Neural cell (in vitro differentiated cells): ENCODE measurements at regions not wholly inside any gene's neighbourhood (a gene's known extent, or its start where the extent isn't known, plus 50 kb on each side); places are given as distances from the start of the nearest gene placed in this dataset.

ENCODE experiments used
- H2AFZ ChIP-seq: fragments of 200-600, 300-800 bp; sonication (generic), shearing (Covaris generic); 2 replicates; pipeline ENCODE4 v1.6.0; 2014; ENCODE audit warnings: low read depth, mild to moderate bottlenecking, antibody characterized with exemption, low read length, moderate library complexity
- H3F3A ChIP-seq: fragments of 200-600 bp; shearing (Covaris generic); 2 replicates; pipeline ENCODE4 v1.6.1; 2016; ENCODE audit warnings: mild to moderate bottlenecking, moderate library complexity, mixed read lengths, antibody characterized with exemption, low read length; ENCODE audit not compliant: insufficient read depth, poor library complexity, severe bottlenecking
- H3K27ac ChIP-seq: fragments of 200-600, 300-800 bp; sonication (generic), shearing (Covaris generic); 2 replicates; pipeline ENCODE4 v1.5.1; 2014; ENCODE audit warnings: mild to moderate bottlenecking, low read length, moderate library complexity
- H3K27me3 ChIP-seq: fragments of 300-800, 200-600 bp; sonication (generic), shearing (Covaris generic); 2 replicates; pipeline ENCODE4 v1.6.0; 2014; ENCODE audit warnings: mild to moderate bottlenecking, low read depth, low read length, moderate library complexity; ENCODE audit not compliant: insufficient read depth
- H3K36me3 ChIP-seq: fragments of 300-800, 200-600 bp; sonication (generic), shearing (Covaris generic); 2 replicates; pipeline ENCODE4 v1.5.1; 2014; ENCODE audit warnings: mild to moderate bottlenecking, antibody characterized with exemption, low read length, moderate library complexity; ENCODE audit not compliant: insufficient read depth
- H3K4me2 ChIP-seq: fragments of 300-800, 200-600 bp; sonication (generic), shearing (Covaris generic); 2 replicates; pipeline ENCODE4 v1.6.0; 2014; ENCODE audit warnings: mild to moderate bottlenecking, low read length
- H3K4me3 ChIP-seq: fragments of 300-800, 200-600 bp; sonication (generic), shearing (Covaris generic); 2 replicates; pipeline ENCODE4 v1.5.1; 2014; ENCODE audit warnings: mild to moderate bottlenecking, low read length, moderate library complexity
- H3K79me2 ChIP-seq: fragments of 200-600 bp; shearing (Covaris generic); replicated peaks from 2 replicates; pipeline ENCODE4 v1.6.0; 2014; ENCODE audit warnings: mild to moderate bottlenecking, low read length, moderate library complexity; ENCODE audit not compliant: insufficient read depth
- H3K9ac ChIP-seq: fragments of 300-800, 200-600 bp; sonication (generic), shearing (Covaris generic); 2 replicates; pipeline ENCODE4 v1.6.1; 2016; ENCODE audit warnings: mild to moderate bottlenecking, low read length, mixed read lengths
- H3K9me2 ChIP-seq: fragments of 200-600 bp; shearing (Covaris generic); 2 replicates; pipeline ENCODE4 v1.6.1; 2016; ENCODE audit warnings: mild to moderate bottlenecking, low read length, mixed read lengths; ENCODE audit not compliant: insufficient read depth
- H3K9me3 ChIP-seq: fragments of 200-600, 300-800 bp; sonication (generic), shearing (Covaris generic); 2 replicates; pipeline ENCODE4 v1.6.1; 2016; ENCODE audit warnings: mild to moderate bottlenecking, mixed run types, low read length, moderate library complexity, mixed read lengths
- H4K20me1 ChIP-seq: fragments of 200-600 bp; shearing (Covaris generic); 2 replicates; pipeline ENCODE4 v1.6.1; 2016; ENCODE audit warnings: mild to moderate bottlenecking, mixed run types; ENCODE audit not compliant: insufficient read depth
- CTCF ChIP-seq: fragments of 450-650 bp; IDR thresholded peaks from 2 replicates; pipeline ENCODE4 v1.5.1; 2014; ENCODE audit warnings: antibody characterized with exemption, mild to moderate bottlenecking, moderate library complexity; ENCODE audit not compliant: poor library complexity, severe bottlenecking
- EZH2 ChIP-seq: fragments of 200-600, 300-800 bp; shearing (Covaris generic), sonication (generic); IDR thresholded peaks from 2 replicates; pipeline ENCODE4 v1.6.1; 2014; ENCODE audit warnings: antibody characterized with exemption, low read length, borderline replicate concordance, mild to moderate bottlenecking; ENCODE audit not compliant: insufficient read depth, poor library complexity, severe bottlenecking
- MXI1 ChIP-seq: fragments of 450-650 bp; conservative IDR thresholded peaks from 2 replicates; pipeline ENCODE4 v1.6.1; 2014; ENCODE audit warnings: antibody characterized with exemption, mild to moderate bottlenecking; ENCODE audit not compliant: poor library complexity, severe bottlenecking
- POLR2AphosphoS5 ChIP-seq: IDR thresholded peaks from 2 replicates; pipeline ENCODE4 v1.6.1; 2012
- RAD21 ChIP-seq: fragments of 450-650 bp; conservative IDR thresholded peaks from 2 replicates; pipeline ENCODE4 v1.6.1; 2014; ENCODE audit warnings: antibody characterized with exemption, mild to moderate bottlenecking, moderate library complexity
- SMC3 ChIP-seq: fragments of 450-650 bp; conservative IDR thresholded peaks from 2 replicates; pipeline ENCODE4 v1.6.1; 2014; ENCODE audit warnings: antibody characterized with exemption, mild to moderate bottlenecking, moderate library complexity; ENCODE audit not compliant: poor library complexity
- TAF1 ChIP-seq: IDR thresholded peaks from 2 replicates; pipeline ENCODE4 v1.6.1; 2012; ENCODE audit warnings: low read depth
- TF ChIP-seq, protein P1 (sequence below): IDR thresholded peaks from 2 replicates; pipeline ENCODE4 v1.6.1; 2012; ENCODE audit warnings: borderline replicate concordance

- no peaks in the 10 kb centered on the region for H3K79me2 ChIP-seq
- no peaks in the 10 kb centered on the region for H3K9me2 ChIP-seq
- no peak overlapping the region for H3K27ac ChIP-seq
- H3K9ac ChIP-seq, result no peak overlapping the region
- no peak overlapping the region for H2AFZ ChIP-seq
- H3F3A ChIP-seq, result no peaks in the 10 kb centered on the region
- TF ChIP-seq EZH2 (no peak), TAF1 (no peak), SMC3 (no peak), CTCF (no peak)
- TF ChIP-seq, protein P1, sequence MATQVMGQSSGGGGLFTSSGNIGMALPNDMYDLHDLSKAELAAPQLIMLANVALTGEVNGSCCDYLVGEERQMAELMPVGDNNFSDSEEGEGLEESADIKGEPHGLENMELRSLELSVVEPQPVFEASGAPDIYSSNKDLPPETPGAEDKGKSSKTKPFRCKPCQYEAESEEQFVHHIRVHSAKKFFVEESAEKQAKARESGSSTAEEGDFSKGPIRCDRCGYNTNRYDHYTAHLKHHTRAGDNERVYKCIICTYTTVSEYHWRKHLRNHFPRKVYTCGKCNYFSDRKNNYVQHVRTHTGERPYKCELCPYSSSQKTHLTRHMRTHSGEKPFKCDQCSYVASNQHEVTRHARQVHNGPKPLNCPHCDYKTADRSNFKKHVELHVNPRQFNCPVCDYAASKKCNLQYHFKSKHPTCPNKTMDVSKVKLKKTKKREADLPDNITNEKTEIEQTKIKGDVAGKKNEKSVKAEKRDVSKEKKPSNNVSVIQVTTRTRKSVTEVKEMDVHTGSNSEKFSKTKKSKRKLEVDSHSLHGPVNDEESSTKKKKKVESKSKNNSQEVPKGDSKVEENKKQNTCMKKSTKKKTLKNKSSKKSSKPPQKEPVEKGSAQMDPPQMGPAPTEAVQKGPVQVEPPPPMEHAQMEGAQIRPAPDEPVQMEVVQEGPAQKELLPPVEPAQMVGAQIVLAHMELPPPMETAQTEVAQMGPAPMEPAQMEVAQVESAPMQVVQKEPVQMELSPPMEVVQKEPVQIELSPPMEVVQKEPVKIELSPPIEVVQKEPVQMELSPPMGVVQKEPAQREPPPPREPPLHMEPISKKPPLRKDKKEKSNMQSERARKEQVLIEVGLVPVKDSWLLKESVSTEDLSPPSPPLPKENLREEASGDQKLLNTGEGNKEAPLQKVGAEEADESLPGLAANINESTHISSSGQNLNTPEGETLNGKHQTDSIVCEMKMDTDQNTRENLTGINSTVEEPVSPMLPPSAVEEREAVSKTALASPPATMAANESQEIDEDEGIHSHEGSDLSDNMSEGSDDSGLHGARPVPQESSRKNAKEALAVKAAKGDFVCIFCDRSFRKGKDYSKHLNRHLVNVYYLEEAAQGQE, result no peak
- no peaks in the 10 kb centered on the region for H3K27me3 ChIP-seq
- H3K4me3 ChIP-seq, result no peak overlapping the region
- no peaks in the 10 kb centered on the region for H3K36me3 ChIP-seq
- no peaks in the 10 kb centered on the region for H3K9me3 ChIP-seq
- H3K4me2 ChIP-seq, result no peak overlapping the region
- H4K20me1 ChIP-seq, result no peaks in the 10 kb centered on the region
Observed at GRCh38 chr2:223182356-223182755, 130.4 kb downstream of the KCNE4 start.

GRCh38 chr2:223185638-223186037 lies 133.6 kb downstream of the KCNE4 start:
- Histone ChIP-seq H3K9me2 (no peaks in the 10 kb centered on the region), H3F3A (no peaks in the 10 kb centered on the region), H4K20me1 (no peaks in the 10 kb centered on the region), H3K27me3 (no peaks in the 10 kb centered on the region), H2AFZ (no peak overlapping the region), H3K4me2 (no peak overlapping the region), H3K36me3 (no peaks in the 10 kb centered on the region), H3K79me2 (no peaks in the 10 kb centered on the region), H3K9me3 (no peaks in the 10 kb centered on the region), H3K9ac (no peak overlapping the region), H3K27ac (no peak overlapping the region), H3K4me3 (no peak overlapping the region)
- no peak for TF ChIP-seq MXI1
- TF ChIP-seq EZH2, result no peak
- TF ChIP-seq, protein P1, result no peak
- no peak for TF ChIP-seq RAD21
- TF ChIP-seq SMC3, result no peak
- TF ChIP-seq POLR2AphosphoS5, result no peak
